SK-N-SH treated with all-trans-retinoic acid at 6 μM for 48 hours (cell line): ENCODE measurements at regions not wholly inside any gene's neighbourhood (a gene's known extent, or its start where the extent isn't known, plus 50 kb on each side); places are given as distances from the start of the nearest gene placed in this dataset.

Source experiments
- ATAC-seq: fragments of 200-7000 bp; cut with Tn5 transposase; 3 replicates; pipeline ENCODE4 v1.9.1; 2020; ENCODE audit warnings: mild to moderate bottlenecking, moderate library complexity
- ARNTL ChIP-seq: fragments of 450-650 bp; formaldehyde crosslinking; IDR thresholded peaks from 2 replicates; pipeline ENCODE4 v1.5.0; 2020; ENCODE audit warnings: low read depth, mild to moderate bottlenecking, moderate library complexity, borderline replicate concordance
- BACH2 ChIP-seq: fragments of 250-450 bp; sonication (Bioruptor Pico); IDR thresholded peaks from 2 replicates; pipeline ENCODE4 v1.9.0; 2021; ENCODE audit warnings: mild to moderate bottlenecking, borderline replicate concordance
- CREB5 ChIP-seq: fragments of 250-450 bp; sonication (Bioruptor Pico); IDR thresholded peaks from 2 replicates; pipeline ENCODE4 v1.5.1; 2020; ENCODE audit warnings: low read depth, mild to moderate bottlenecking, moderate library complexity
- CSDC2 ChIP-seq: fragments of 250-450 bp; sonication (Bioruptor Pico); IDR thresholded peaks from 2 replicates; pipeline ENCODE4 v1.5.0; 2020; ENCODE audit warnings: mild to moderate bottlenecking, moderate library complexity
- ESRRG ChIP-seq: fragments of 250-450 bp; sonication (Bioruptor Pico); IDR thresholded peaks from 2 replicates; pipeline ENCODE4 v1.6.1; 2021; ENCODE audit warnings: mild to moderate bottlenecking
- GLIS3 ChIP-seq: fragments of 250-450 bp; sonication (Bioruptor Pico); IDR thresholded peaks from 2 replicates; pipeline ENCODE4 v1.5.0; 2020; ENCODE audit warnings: mild to moderate bottlenecking, moderate library complexity
- ISL1 ChIP-seq: fragments of 250-450 bp; sonication (Bioruptor Pico); IDR thresholded peaks from 2 replicates; pipeline ENCODE4 v2.1.2; 2022; ENCODE audit warnings: mild to moderate bottlenecking, moderate library complexity
- OSR1 ChIP-seq: fragments of 250-450 bp; sonication (Bioruptor Pico); IDR thresholded peaks from 2 replicates; pipeline ENCODE4 v1.8.0; 2022; ENCODE audit warnings: moderate library complexity, mild to moderate bottlenecking, inconsistent platforms
- PATZ1 ChIP-seq: fragments of 250-450 bp; sonication (Bioruptor Pico); IDR thresholded peaks from 2 replicates; pipeline ENCODE4 v1.8.0; 2020; ENCODE audit warnings: mild to moderate bottlenecking, moderate library complexity, borderline replicate concordance
- POU6F1 ChIP-seq: fragments of 250-450 bp; sonication (Bioruptor Pico); IDR thresholded peaks from 2 replicates; pipeline ENCODE4 v1.8.0; 2021; ENCODE audit warnings: low read depth, mild to moderate bottlenecking, moderate library complexity, borderline replicate concordance
- PPARA ChIP-seq: fragments of 250-450 bp; sonication (Bioruptor Pico); IDR thresholded peaks from 2 replicates; pipeline ENCODE4 v1.5.0; 2020; ENCODE audit warnings: mild to moderate bottlenecking, borderline replicate concordance
- RARB ChIP-seq: fragments of 250-450 bp; sonication (Bioruptor Pico); IDR thresholded peaks from 2 replicates; pipeline ENCODE4 v1.8.0; 2021; ENCODE audit warnings: mild to moderate bottlenecking, moderate library complexity
- SNAI2 ChIP-seq: fragments of 250-450 bp; sonication (Bioruptor Pico); IDR thresholded peaks from 2 replicates; pipeline ENCODE4 v1.5.0; 2020; ENCODE audit warnings: mild to moderate bottlenecking, moderate library complexity
- TCF4 ChIP-seq: fragments of 250-450 bp; sonication (Bioruptor Pico); IDR thresholded peaks from 2 replicates; pipeline ENCODE4 v1.8.0; 2021; ENCODE audit warnings: mild to moderate bottlenecking, moderate library complexity, borderline replicate concordance
- TOX ChIP-seq: fragments of 250-450 bp; sonication (Bioruptor Pico); IDR thresholded peaks from 2 replicates; pipeline ENCODE4 v1.8.0; 2021; ENCODE audit warnings: mild to moderate bottlenecking, moderate library complexity, borderline replicate concordance
- TSHZ2 ChIP-seq: fragments of 250-450 bp; sonication (Bioruptor Pico); IDR thresholded peaks from 2 replicates; pipeline ENCODE4 v1.5.0; 2020; ENCODE audit warnings: mild to moderate bottlenecking, moderate library complexity
- ZC3H10 ChIP-seq: fragments of 250-450 bp; sonication (Bioruptor Pico); IDR thresholded peaks from 2 replicates; pipeline ENCODE4 v1.5.1; 2021; ENCODE audit warnings: mild to moderate bottlenecking, moderate library complexity
- ZFP30 ChIP-seq: fragments of 450-650 bp; formaldehyde crosslinking; IDR thresholded peaks from 2 replicates; pipeline ENCODE4 v1.5.0; 2022; ENCODE audit warnings: mild to moderate bottlenecking, moderate library complexity
- ZNF565 ChIP-seq: fragments of 450-650 bp; formaldehyde crosslinking; conservative IDR thresholded peaks from 2 replicates; pipeline ENCODE4 v1.5.0; 2020; ENCODE audit warnings: low read depth, mild to moderate bottlenecking, moderate library complexity
- ZNF70 ChIP-seq: fragments of 450-650 bp; formaldehyde crosslinking; IDR thresholded peaks from 2 replicates; pipeline ENCODE4 v1.5.0; 2020; ENCODE audit warnings: mild to moderate bottlenecking, moderate library complexity

GRCh38 chr6:113763876-113764275 is 93.3 kb upstream of the MARCKS start (continued):
- no peak for TF ChIP-seq CREB5 (CRISPR knock-in tag)

- TF ChIP-seq PATZ1 (CRISPR knock-in tag) (no peak), RARB (no peak), CREB5 (CRISPR knock-in tag) (no peak), PPARA (CRISPR knock-in tag) (no peak), BACH2 (CRISPR knock-in tag) (no peak), ZNF565 (no peak), OSR1 (CRISPR knock-in tag) (no peak), ESRRG (no peak), ZNF70 (no peak), GLIS3 (no peak), SNAI2 (CRISPR knock-in tag) (no peak), POU6F1 (CRISPR knock-in tag) (no peak), TSHZ2 (no peak), ISL1 (CRISPR knock-in tag) (no peak), TOX (CRISPR knock-in tag) (no peak)
- no peak for ATAC-seq
These were observed 91.2 kb upstream of the MARCKS start for GRCh38 chr6:113765909-113766308.

GRCh38 chr6:113767985-113768384 is 89.2 kb upstream of the MARCKS start:
- ATAC-seq, result no peak

More at GRCh38 chr6:113767985-113768384, 89.2 kb upstream of the MARCKS start:
- no peak for TF ChIP-seq TCF4 (CRISPR knock-in tag)
- TF ChIP-seq GLIS3, result no peak
- no peak for TF ChIP-seq ARNTL
- TF ChIP-seq ZFP30 (CRISPR knock-in tag), result no peak
- no peak for TF ChIP-seq ESRRG
- TF ChIP-seq CSDC2 (CRISPR knock-in tag), result no peak
- TF ChIP-seq ISL1 (CRISPR knock-in tag), result no peak
- TF ChIP-seq RARB, result no peak
- no peak for TF ChIP-seq TOX (CRISPR knock-in tag)
- no peak for TF ChIP-seq PPARA (CRISPR knock-in tag)
- TF ChIP-seq ZC3H10 (CRISPR knock-in tag), result no peak
- no peak for TF ChIP-seq CREB5 (CRISPR knock-in tag)
- no peak for TF ChIP-seq ZNF565
- TF ChIP-seq, all 23 proteins: peak for 0
